ENCODE measurements at regions not wholly inside any gene's neighbourhood (a gene's known extent, or its start where the extent isn't known, plus 50 kb on each side); places are given as distances from the start of the nearest gene placed in this dataset.
"Not testable (repeated sequence)": the region's sequence is repeated elsewhere in the genome, so short reads cannot be mapped to it uniquely, and the experiment has no call there.

- no peaks in the 10 kb centered on the region for H3K36me3 Mint-ChIP-seq (ENCODE audit: low read depth)
- H3K27me3 Mint-ChIP-seq, result peaks cover 52% of the 10 kb centered on the region
- H3K4me1 Mint-ChIP-seq, result peaks cover 8% of the 10 kb centered on the region
- ChIA-PET POLR2A (no interaction called here), CTCF (interaction anchor here (0.9 to 1.2 kb wide), 2 partner anchors 9 to 160 kb away, joined by 3 read pairs; no protein-coding TSS in a partner anchor)
- no peak overlapping the region for H3K27ac Mint-ChIP-seq
- no peak for DNase-seq
- H3K4me3 Mint-ChIP-seq, result no peak overlapping the region
- H3K9me3 Mint-ChIP-seq, result no peaks in the 10 kb centered on the region
Observed at GRCh38 chr13:111064661-111065060, 50.4 kb upstream of the ARHGEF7 start.

GRCh38 chr13:111062966-111063365 lies 52.1 kb upstream of the ARHGEF7 start:
- H3K4me1 Mint-ChIP-seq, result peaks cover 8% of the 10 kb centered on the region
- no peak for DNase-seq
- H3K4me3 Mint-ChIP-seq, result no peak overlapping the region
- H3K27ac Mint-ChIP-seq, result no peak overlapping the region
- H3K36me3 Mint-ChIP-seq (ENCODE audit: low read depth), result no peaks in the 10 kb centered on the region
- H3K9me3 Mint-ChIP-seq, result no peaks in the 10 kb centered on the region
- ChIA-PET POLR2A (no interaction called here), CTCF (no interaction called here)
- peaks cover 44% of the 10 kb centered on the region for H3K27me3 Mint-ChIP-seq

GRCh38 chr13:111062305-111062704 lies 52.8 kb upstream of the ARHGEF7 start:
- Mint-ChIP-seq H3K4me1 (peaks cover 4% of the 10 kb centered on the region), H3K27ac (no peak overlapping the region), H3K36me3 (ENCODE audit: low read depth) (no peaks in the 10 kb centered on the region), H3K4me3 (no peak overlapping the region), H3K9me3 (no peaks in the 10 kb centered on the region), H3K27me3 (peaks cover 46% of the 10 kb centered on the region)
- POLR2A ChIA-PET, result no interaction called here
- CTCF ChIA-PET, result no interaction called here
- DNase-seq, result no peak

GRCh38 chr13:111061358-111062045 lies 53.6 kb upstream of the ARHGEF7 start:
- POLR2A ChIA-PET, result no interaction called here
- Mint-ChIP-seq H3K4me1 (peaks cover 3% of the 10 kb centered on the region), H3K27me3 (peaks cover 52% of the 10 kb centered on the region)

GRCh38 chr13:111060237-111060919 lies 54.7 kb upstream of the ARHGEF7 start:
- POLR2A ChIA-PET, result no interaction called here
- Mint-ChIP-seq H3K4me1 (no peaks in the 10 kb centered on the region), H3K36me3 (ENCODE audit: low read depth) (no peaks in the 10 kb centered on the region), H3K27ac (no peak overlapping the region), H3K9me3 (no peaks in the 10 kb centered on the region), H3K27me3 (peaks cover 50% of the 10 kb centered on the region), H3K4me3 (no peak overlapping the region)
- CTCF ChIA-PET, result interaction anchor here (1.0 to 1.2 kb wide), 2 partner anchors 10 kb away, joined by 3 to 4 read pairs; no protein-coding TSS in a partner anchor
- DNase-seq, result no peak

More at GRCh38 chr13:111061358-111062045, 53.6 kb upstream of the ARHGEF7 start:
- Mint-ChIP-seq H3K36me3 (ENCODE audit: low read depth) (no peaks in the 10 kb centered on the region), H3K27ac (no peak overlapping the region), H3K9me3 (no peaks in the 10 kb centered on the region), H3K4me3 (no peak overlapping the region)
- no peak for DNase-seq
- CTCF ChIA-PET, result no interaction called here

- H3K4me3 Mint-ChIP-seq, result no peak overlapping the region
- no peak overlapping the region for H3K27ac Mint-ChIP-seq
- peaks cover 50% of the 10 kb centered on the region for H3K27me3 Mint-ChIP-seq
- H3K4me1 Mint-ChIP-seq, result no peaks in the 10 kb centered on the region
- H3K9me3 Mint-ChIP-seq, result no peaks in the 10 kb centered on the region
- ChIA-PET POLR2A (no interaction called here), CTCF (interaction anchor here (1.2 kb wide), 1 partner anchor 136 kb away, joined by 3 read pairs; no protein-coding TSS in a partner anchor)
- no peak for DNase-seq
- H3K36me3 Mint-ChIP-seq (ENCODE audit: low read depth), result no peaks in the 10 kb centered on the region
Observed at GRCh38 chr13:111058796-111059506, 56.2 kb upstream of the ARHGEF7 start.

GRCh38 chr13:111058339-111058738 lies 56.8 kb upstream of the ARHGEF7 start:
- DNase-seq; H3K27ac Mint-ChIP-seq; POLR2A ChIA-PET; H3K9me3 Mint-ChIP-seq; H3K4me1 Mint-ChIP-seq; H3K4me3 Mint-ChIP-seq; H3K36me3 Mint-ChIP-seq (ENCODE audit: low read depth): not testable (repeated sequence)
- peaks cover 53% of the 10 kb centered on the region for H3K27me3 Mint-ChIP-seq
- CTCF ChIA-PET, result interaction anchor here (1.2 kb wide), 1 partner anchor 135 kb away, joined by 3 read pairs; no protein-coding TSS in a partner anchor

- H3K36me3 Mint-ChIP-seq (ENCODE audit: low read depth); H3K4me3 Mint-ChIP-seq; H3K27ac Mint-ChIP-seq; DNase-seq; H3K9me3 Mint-ChIP-seq; POLR2A ChIA-PET; CTCF ChIA-PET; H3K4me1 Mint-ChIP-seq: not testable (repeated sequence)
- peaks cover 28% of the 10 kb centered on the region for H3K27me3 Mint-ChIP-seq
Observed at GRCh38 chr13:111051726-111052232, 63.3 kb upstream of the ARHGEF7 start.

GRCh38 chr13:111051041-111051725 lies 63.9 kb upstream of the ARHGEF7 start:
- POLR2A ChIA-PET, result no interaction called here
- Mint-ChIP-seq H3K36me3 (ENCODE audit: low read depth) (no peaks in the 10 kb centered on the region), H3K27me3 (peaks cover 24% of the 10 kb centered on the region), H3K4me1 (peaks cover 7% of the 10 kb centered on the region), H3K27ac (no peak overlapping the region), H3K9me3 (no peaks in the 10 kb centered on the region), H3K4me3 (no peak overlapping the region)
- CTCF ChIA-PET, result interaction anchor here (0.9 kb wide), 1 partner anchor 136 kb away, joined by 3 read pairs; no protein-coding TSS in a partner anchor
- no peak for DNase-seq

- Mint-ChIP-seq H3K27ac (no peak overlapping the region), H3K9me3 (no peaks in the 10 kb centered on the region), H3K36me3 (ENCODE audit: low read depth) (no peaks in the 10 kb centered on the region), H3K4me1 (peaks cover 7% of the 10 kb centered on the region), H3K27me3 (peaks cover 17% of the 10 kb centered on the region), H3K4me3 (no peak overlapping the region)
- ChIA-PET CTCF (interaction anchor here (0.9 to 1.3 kb wide), 3 partner anchors 10 to 135 kb away, joined by 3 to 5 read pairs (median 4); no protein-coding TSS in a partner anchor), POLR2A (no interaction called here)
- DNase-seq, result no peak
Observed at GRCh38 chr13:111050539-111050879, 64.6 kb upstream of the ARHGEF7 start.

- no peak overlapping the region for H3K27ac Mint-ChIP-seq
- H3K4me3 Mint-ChIP-seq, result no peak overlapping the region
- no peaks in the 10 kb centered on the region for H3K9me3 Mint-ChIP-seq
- H3K4me1 Mint-ChIP-seq, result peaks cover 7% of the 10 kb centered on the region
- H3K27me3 Mint-ChIP-seq, result peaks cover 13% of the 10 kb centered on the region
- no peak for DNase-seq
- ChIA-PET CTCF (interaction anchor here (0.9 to 1.3 kb wide), 3 partner anchors 10 to 134 kb away, joined by 3 to 5 read pairs (median 4); no protein-coding TSS in a partner anchor), POLR2A (no interaction called here)
- no peaks in the 10 kb centered on the region for H3K36me3 Mint-ChIP-seq (ENCODE audit: low read depth)
Observed at GRCh38 chr13:111049791-111050538, 65.1 kb upstream of the ARHGEF7 start.

- Mint-ChIP-seq H3K27ac (no peak overlapping the region), H3K4me1 (peaks cover 7% of the 10 kb centered on the region), H3K4me3 (no peak overlapping the region), H3K27me3 (no peaks in the 10 kb centered on the region), H3K9me3 (no peaks in the 10 kb centered on the region), H3K36me3 (ENCODE audit: low read depth) (no peaks in the 10 kb centered on the region)
- POLR2A ChIA-PET, result no interaction called here
- DNase-seq, result no peak
- CTCF ChIA-PET, result interaction anchor here (1.9 kb wide), 1 partner anchor 19 kb away, joined by 4 read pairs; no protein-coding TSS in a partner anchor
Observed at GRCh38 chr13:111048387-111048786, 66.7 kb upstream of the ARHGEF7 start.
